Stimulated activated CD8-positive, alpha-beta memory T cell treated with anti-CD3 and anti-CD28 coated beads, Interleukin-7, amount 100 ng/mL, for 4 hours (primary cell): ENCODE measurements at regions not wholly inside any gene's neighbourhood (a gene's known extent, or its start where the extent isn't known, plus 50 kb on each side); places are given as distances from the start of the nearest gene placed in this dataset.
"Not testable (repeated sequence)": the region's sequence is repeated elsewhere in the genome, so short reads cannot be mapped to it uniquely, and the experiment has no call there.

Source experiments
- DNase-seq, 2 donors: peaks; one replicate each; pipeline ENCODE4 v3.0.0-alpha.2; 2020; ENCODE audit warnings: low read depth in 2 of 2

GRCh38 chr2:132220589-132220988 lies 58.8 kb upstream of the ANKRD30BL start:
- DNase-seq, result not testable (repeated sequence)

GRCh38 chr2:132221886-132222285 lies 60.1 kb upstream of the ANKRD30BL start:
- not testable (repeated sequence) for DNase-seq

GRCh38 chr2:132252191-132252893 lies 90.6 kb upstream of the ANKRD30BL start:
- DNase-seq, result no peak

- DNase-seq, result no peak
Observed at GRCh38 chr2:132252894-132253264, 91.1 kb upstream of the ANKRD30BL start.

GRCh38 chr2:132253496-132254305 lies 91.9 kb upstream of the ANKRD30BL start:
- DNase-seq, result no peak

- DNase-seq, result not testable (repeated sequence)
Observed at GRCh38 chr2:132254306-132254919, 92.7 kb upstream of the ANKRD30BL start.

- no peak for DNase-seq
Observed at GRCh38 chr2:132255714-132256113, 94.0 kb upstream of the ANKRD30BL start.

GRCh38 chr2:132256251-132256902 lies 94.6 kb upstream of the ANKRD30BL start:
- DNase-seq, result no peak

GRCh38 chr2:132256903-132257300 lies 95.2 kb upstream of the ANKRD30BL start:
- DNase-seq, result not testable (repeated sequence)

GRCh38 chr2:132257301-132258171 lies 95.8 kb upstream of the ANKRD30BL start:
- DNase-seq, result not testable (repeated sequence)

GRCh38 chr2:132259276-132259675 lies 97.5 kb upstream of the ANKRD30BL start:
- not testable (repeated sequence) for DNase-seq

GRCh38 chr2:132265595-132265994 lies 103.8 kb upstream of the ANKRD30BL start:
- DNase-seq, result not testable (repeated sequence)

GRCh38 chr2:132267105-132267497 lies 105.3 kb upstream of the ANKRD30BL start:
- no peak for DNase-seq

- DNase-seq, result not testable (repeated sequence)
Observed at GRCh38 chr2:132267498-132268283, 105.9 kb upstream of the ANKRD30BL start.

- DNase-seq, result peak; percentile 10 to 17
Observed at GRCh38 chr2:132268284-132268976, 106.7 kb upstream of the ANKRD30BL start.

GRCh38 chr2:132268977-132269523 lies 107.3 kb upstream of the ANKRD30BL start:
- DNase-seq, result no peak

GRCh38 chr2:132270255-132270654 lies 108.5 kb upstream of the ANKRD30BL start:
- no peak for DNase-seq

GRCh38 chr2:132270981-132271546 lies 109.3 kb upstream of the ANKRD30BL start:
- no peak for DNase-seq

- DNase-seq, result not testable (repeated sequence)
Observed at GRCh38 chr2:132271794-132272193, 110.0 kb upstream of the ANKRD30BL start.
